HEK293 (cell line): ENCODE measurements at regions not wholly inside any gene's neighbourhood (a gene's known extent, or its start where the extent isn't known, plus 50 kb on each side); places are given as distances from the start of the nearest gene placed in this dataset.

Source experiments
- CTCF ChIA-PET: fragments of 350-600 bp; formaldehyde crosslinking; extraction: SDS; loops from one replicate; lab custom pipeline; 2021; ENCODE audit warnings: antibody characterized with exemption; lab: Yijun Ruan, JAX
- POLR2A ChIA-PET: fragments of 300-600 bp; formaldehyde crosslinking; extraction: SDS; loops from one replicate; lab custom pipeline; 2020; ENCODE audit warnings: antibody characterized with exemption, inconsistent platforms; lab: Yijun Ruan, JAX
- H3K27ac ChIP-seq: fragments of 200-500 bp; sonication (Bioruptor generic); 2 replicates; pipeline ENCODE4 v1.5.1; 2014; ENCODE audit warnings: low read depth, low read length, control low read depth, inconsistent platforms; ENCODE audit errors: extremely low read depth
- H3K36me3 ChIP-seq, 2 experiments: fragments of 200-500 bp in 1 of 2; sonication (Bioruptor generic) in 1 of 2; 1 replicate in 1 of 2; 2 replicates in 1 of 2; pipeline ENCODE4 v1.5.1; 2014 to 2017; ENCODE audit warnings: inconsistent platforms in 2 of 2, low read length in 2 of 2; ENCODE audit not compliant: control insufficient read depth in 2 of 2, insufficient read depth in 1 of 2
- H3K4me1 ChIP-seq: fragments of 200-500 bp; sonication (Bioruptor generic); 2 replicates; pipeline ENCODE4 v1.5.1; 2014; ENCODE audit warnings: mild to moderate bottlenecking, low read length, inconsistent platforms; ENCODE audit not compliant: control insufficient read depth, insufficient read depth
- H3K4me3 ChIP-seq: 2 replicates; pipeline ENCODE4 v1.5.1; 2011; ENCODE audit warnings: low read depth, mild to moderate bottlenecking, control low read depth, low read length, moderate library complexity
- H3K9me3 ChIP-seq: fragments of 200-500 bp; sonication (Bioruptor generic); 2 replicates; pipeline ENCODE4 v1.5.1; 2014; ENCODE audit warnings: low read depth, low read length, inconsistent platforms; ENCODE audit not compliant: control insufficient read depth, insufficient read depth
- EGR2 ChIP-seq: fragments of 450-650 bp; formaldehyde crosslinking; IDR thresholded peaks from 2 replicates; pipeline ENCODE4 v1.5.1; 2016; ENCODE audit warnings: low read depth, missing biosample characterization, missing genetic modification characterization
- GLI4 ChIP-seq: fragments of 450-650 bp; formaldehyde crosslinking; IDR thresholded peaks from 2 replicates; pipeline ENCODE4 v1.5.1; 2016; ENCODE audit warnings: missing biosample characterization, missing genetic modification characterization
- GLIS2 ChIP-seq: fragments of 450-650 bp; formaldehyde crosslinking; IDR thresholded peaks from 2 replicates; pipeline ENCODE4 v1.5.1; 2016; ENCODE audit warnings: missing biosample characterization, missing genetic modification characterization
- KLF16 ChIP-seq: fragments of 450-650 bp; formaldehyde crosslinking; IDR thresholded peaks from 2 replicates; pipeline ENCODE4 v1.5.1; 2017; ENCODE audit warnings: missing biosample characterization, missing genetic modification characterization
- KLF7 ChIP-seq: fragments of 450-650 bp; formaldehyde crosslinking; IDR thresholded peaks from 2 replicates; pipeline ENCODE4 v1.5.1; 2016; ENCODE audit warnings: missing biosample characterization, missing genetic modification characterization, borderline replicate concordance
- PRDM1 ChIP-seq: fragments of 450-650 bp; formaldehyde crosslinking; IDR thresholded peaks from 2 replicates; pipeline ENCODE4; 2016; ENCODE audit warnings: missing biosample characterization, missing genetic modification characterization
- PRDM4 ChIP-seq: fragments of 450-650 bp; formaldehyde crosslinking; IDR thresholded peaks from 2 replicates; pipeline ENCODE4 v1.5.1; 2017; ENCODE audit warnings: missing biosample characterization, missing genetic modification characterization
- SP7 ChIP-seq: fragments of 450-650 bp; formaldehyde crosslinking; IDR thresholded peaks from 2 replicates; pipeline ENCODE4 v1.5.1; 2016; ENCODE audit warnings: missing biosample characterization, missing genetic modification characterization
- TCF7L2 ChIP-seq: IDR thresholded peaks from 2 replicates; pipeline ENCODE4 v1.6.1; 2011; ENCODE audit warnings: low read depth, mild to moderate bottlenecking, inconsistent platforms, low read length, moderate library complexity, borderline replicate concordance
- ZBTB48 ChIP-seq: fragments of 450-650 bp; formaldehyde crosslinking; IDR thresholded peaks from 2 replicates; pipeline ENCODE4 v1.5.1; 2016; ENCODE audit warnings: missing biosample characterization, missing genetic modification characterization
- ZNF10 ChIP-seq: fragments of 450-650 bp; formaldehyde crosslinking; IDR thresholded peaks from 2 replicates; pipeline ENCODE4 v1.5.1; 2017; ENCODE audit warnings: missing biosample characterization, missing genetic modification characterization
- ZNF146 ChIP-seq: fragments of 450-650 bp; formaldehyde crosslinking; IDR thresholded peaks from 2 replicates; pipeline ENCODE4 v1.5.1; 2016; ENCODE audit warnings: missing biosample characterization, missing genetic modification characterization
- ZNF155 ChIP-seq: fragments of 450-650 bp; formaldehyde crosslinking; IDR thresholded peaks from 2 replicates; pipeline ENCODE4 v1.5.1; 2016; ENCODE audit warnings: missing biosample characterization, missing genetic modification characterization
- ZNF19 ChIP-seq: fragments of 450-650 bp; formaldehyde crosslinking; IDR thresholded peaks from 2 replicates; pipeline ENCODE4; 2016; ENCODE audit warnings: missing biosample characterization, missing genetic modification characterization, low read depth
- ZNF398 ChIP-seq: fragments of 450-650 bp; formaldehyde crosslinking; IDR thresholded peaks from 2 replicates; pipeline ENCODE4 v1.5.1; 2017; ENCODE audit warnings: missing biosample characterization, missing genetic modification characterization
- ZNF473 ChIP-seq: fragments of 450-650 bp; formaldehyde crosslinking; IDR thresholded peaks from 2 replicates; pipeline ENCODE4 v1.5.1; 2017; ENCODE audit warnings: missing biosample characterization, missing genetic modification characterization
- ZNF501 ChIP-seq: fragments of 450-650 bp; formaldehyde crosslinking; IDR thresholded peaks from 2 replicates; pipeline ENCODE4 v1.5.1; 2016; ENCODE audit warnings: missing biosample characterization, missing genetic modification characterization
- ZNF621 ChIP-seq: fragments of 450-650 bp; formaldehyde crosslinking; IDR thresholded peaks from 2 replicates; pipeline ENCODE4 v1.5.1; 2017; ENCODE audit warnings: missing biosample characterization, missing genetic modification characterization
- ZNF777 ChIP-seq: fragments of 450-650 bp; formaldehyde crosslinking; IDR thresholded peaks from 2 replicates; pipeline ENCODE4 v1.5.1; 2017; ENCODE audit warnings: missing biosample characterization, missing genetic modification characterization, borderline replicate concordance
- ZNF791 ChIP-seq: fragments of 450-650 bp; formaldehyde crosslinking; IDR thresholded peaks from 2 replicates; pipeline ENCODE4 v1.5.1; 2016; ENCODE audit warnings: missing biosample characterization, missing genetic modification characterization
- ZNF792 ChIP-seq: fragments of 450-650 bp; formaldehyde crosslinking; IDR thresholded peaks from 2 replicates; pipeline ENCODE4 v1.5.1; 2016; ENCODE audit warnings: missing biosample characterization, missing genetic modification characterization
- TF ChIP-seq, protein P1 (sequence below): fragments of 450-650 bp; formaldehyde crosslinking; IDR thresholded peaks from 2 replicates; pipeline ENCODE4 v1.5.1; 2017; ENCODE audit warnings: missing biosample characterization, missing genetic modification characterization

GRCh38 chr5:24407466-24407865 lies 237.3 kb downstream of the CDH10 start:
- CTCF ChIA-PET: no interaction called here
- H3K9me3 ChIP-seq: no peaks in the 10 kb centered on the region
- no peaks in the 10 kb centered on the region for H3K36me3 ChIP-seq
- POLR2A ChIA-PET: no interaction called here
- no peak overlapping the region for H3K4me3 ChIP-seq
- no peak overlapping the region for H3K27ac ChIP-seq
- H3K4me1 ChIP-seq: no peaks in the 10 kb centered on the region
- TF ChIP-seq KLF16 (tag by site-specific recombination): no peak
- TF ChIP-seq ZNF146 (tag by site-specific recombination): no peak
- no peak for TF ChIP-seq ZNF792 (tag by site-specific recombination)
- TF ChIP-seq ZNF791: no peak
- TF ChIP-seq, protein P1, sequence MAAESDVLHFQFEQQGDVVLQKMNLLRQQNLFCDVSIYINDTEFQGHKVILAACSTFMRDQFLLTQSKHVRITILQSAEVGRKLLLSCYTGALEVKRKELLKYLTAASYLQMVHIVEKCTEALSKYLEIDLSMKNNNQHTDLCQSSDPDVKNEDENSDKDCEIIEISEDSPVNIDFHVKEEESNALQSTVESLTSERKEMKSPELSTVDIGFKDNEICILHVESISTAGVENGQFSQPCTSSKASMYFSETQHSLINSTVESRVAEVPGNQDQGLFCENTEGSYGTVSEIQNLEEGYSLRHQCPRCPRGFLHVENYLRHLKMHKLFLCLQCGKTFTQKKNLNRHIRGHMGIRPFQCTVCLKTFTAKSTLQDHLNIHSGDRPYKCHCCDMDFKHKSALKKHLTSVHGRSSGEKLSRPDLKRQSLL: no peak
- TF ChIP-seq GLIS2: no peak
- no peak for TF ChIP-seq ZNF501 (tag by site-specific recombination)
- TF ChIP-seq SP7 (tag by site-specific recombination): no peak

- Histone ChIP-seq H3K36me3 (no peaks in the 10 kb centered on the region), H3K9me3 (no peaks in the 10 kb centered on the region), H3K27ac (no peak overlapping the region), H3K4me1 (no peaks in the 10 kb centered on the region), H3K4me3 (no peak overlapping the region)
- ChIA-PET CTCF (no interaction called here), POLR2A (no interaction called here)
- TF ChIP-seq KLF7: no peak
- no peak for TF ChIP-seq TCF7L2
- TF ChIP-seq GLI4 (tag by site-specific recombination): no peak
- TF ChIP-seq EGR2 (tag by site-specific recombination): no peak
- TF ChIP-seq PRDM1: no peak
- TF ChIP-seq ZNF473 (tag by site-specific recombination): no peak
- no peak for TF ChIP-seq ZNF155 (tag by site-specific recombination)
- no peak for TF ChIP-seq PRDM4
- TF ChIP-seq ZBTB48 (tag by site-specific recombination): no peak
- TF ChIP-seq ZNF777 (tag by site-specific recombination): no peak
- TF ChIP-seq ZNF398 (tag by site-specific recombination): no peak
- no peak for TF ChIP-seq ZNF146 (tag by site-specific recombination)
- no peak for TF ChIP-seq ZNF10 (tag by site-specific recombination)
- no peak for TF ChIP-seq ZNF621
- no peak for TF ChIP-seq ZNF19 (tag by site-specific recombination)
Observed at GRCh38 chr5:24428345-24428744, 216.4 kb downstream of the CDH10 start.
